ENCODE measurements at regions not wholly inside any gene's neighbourhood (a gene's known extent, or its start where the extent isn't known, plus 50 kb on each side); places are given as distances from the start of the nearest gene placed in this dataset.
"Not testable (repeated sequence)": the region's sequence is repeated elsewhere in the genome, so short reads cannot be mapped to it uniquely, and the experiment has no call there.

GRCh38 chr1:60866917-60867531, 215.3 kb upstream of the NFIA start:
- CTCF ChIA-PET, result no interaction called here
- POLR2A ChIA-PET, result no interaction called here

DNA sequence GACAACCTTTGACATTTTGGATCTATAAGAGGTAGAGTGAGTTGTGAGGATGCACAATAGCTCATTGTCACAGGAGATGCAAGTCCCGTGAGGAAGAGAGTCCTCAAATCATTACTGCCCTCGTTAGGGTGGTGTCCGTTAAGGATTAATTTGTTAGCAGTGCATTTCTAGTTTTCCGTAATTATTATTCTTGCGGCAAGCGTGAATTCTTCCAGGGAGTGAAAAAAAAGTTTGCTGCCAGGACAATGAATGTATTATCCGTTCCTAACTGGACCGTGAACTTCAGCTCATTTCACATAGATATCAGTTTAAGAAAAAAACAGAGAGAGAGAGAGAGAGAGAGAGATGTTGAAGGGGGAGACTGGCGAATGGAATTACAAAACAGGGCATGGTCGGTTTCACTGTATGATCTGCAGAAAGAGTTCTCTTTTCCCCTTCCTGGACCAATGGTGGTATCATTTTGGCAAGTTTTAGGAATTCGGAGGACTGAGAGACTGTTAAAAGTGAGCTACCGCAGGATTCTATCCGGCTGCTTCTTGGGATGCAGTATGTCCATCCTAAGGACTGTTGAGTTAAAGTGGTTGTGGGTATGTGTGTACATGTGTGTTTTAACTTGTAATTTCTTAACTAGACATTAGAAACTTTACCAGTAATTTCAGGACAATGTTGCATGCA, 216.0 kb upstream of the NFIA start:
- POLR2A ChIA-PET, result no interaction called here
- CTCF ChIA-PET, result no interaction called here

- ChIA-PET CTCF (no interaction called here), POLR2A (no interaction called here)
Measured at GRCh38 chr1:60865166-60865565, 217.2 kb upstream of the NFIA start.

DNA sequence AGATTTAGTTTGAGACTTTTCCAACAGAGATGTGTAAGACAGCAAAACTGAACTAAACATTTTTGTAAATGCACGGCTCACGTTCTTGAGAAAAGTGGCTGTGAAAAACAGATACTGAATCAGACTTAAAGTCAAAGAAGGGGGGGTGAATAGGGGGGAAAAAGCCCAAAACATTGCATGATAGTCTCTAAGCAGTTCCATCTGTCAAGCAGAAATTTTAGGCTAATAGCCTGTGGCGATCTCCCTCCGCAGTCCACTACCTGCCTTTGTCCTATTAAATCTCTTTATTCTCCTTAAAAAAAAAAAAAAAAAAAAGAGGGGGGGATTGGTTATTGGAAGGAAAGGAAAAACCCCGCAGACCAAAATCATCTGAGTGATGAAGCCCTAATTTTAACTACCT, 217.6 kb upstream of the NFIA start:
- ChIA-PET CTCF (no interaction called here), POLR2A (no interaction called here)

DNA sequence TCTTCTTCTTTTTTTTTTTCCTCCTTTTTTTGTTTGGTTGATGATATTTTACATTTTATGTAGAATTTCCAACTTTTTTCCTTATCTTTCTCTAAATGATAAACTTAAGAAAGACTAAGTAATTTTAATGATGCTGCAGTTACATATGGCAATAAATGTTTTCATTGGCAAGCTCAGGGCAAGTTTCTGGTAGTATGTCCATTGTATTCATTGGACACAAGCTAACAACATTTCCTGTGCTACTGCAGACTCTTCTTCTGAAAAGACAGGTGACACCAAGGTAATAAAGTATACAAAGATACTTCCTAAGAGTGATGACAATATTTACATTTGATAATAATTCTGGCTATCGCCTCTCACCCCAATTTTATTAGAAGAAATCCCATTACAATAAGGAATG, 219.2 kb upstream of the NFIA start:
- POLR2A ChIA-PET, result no interaction called here

DNA sequence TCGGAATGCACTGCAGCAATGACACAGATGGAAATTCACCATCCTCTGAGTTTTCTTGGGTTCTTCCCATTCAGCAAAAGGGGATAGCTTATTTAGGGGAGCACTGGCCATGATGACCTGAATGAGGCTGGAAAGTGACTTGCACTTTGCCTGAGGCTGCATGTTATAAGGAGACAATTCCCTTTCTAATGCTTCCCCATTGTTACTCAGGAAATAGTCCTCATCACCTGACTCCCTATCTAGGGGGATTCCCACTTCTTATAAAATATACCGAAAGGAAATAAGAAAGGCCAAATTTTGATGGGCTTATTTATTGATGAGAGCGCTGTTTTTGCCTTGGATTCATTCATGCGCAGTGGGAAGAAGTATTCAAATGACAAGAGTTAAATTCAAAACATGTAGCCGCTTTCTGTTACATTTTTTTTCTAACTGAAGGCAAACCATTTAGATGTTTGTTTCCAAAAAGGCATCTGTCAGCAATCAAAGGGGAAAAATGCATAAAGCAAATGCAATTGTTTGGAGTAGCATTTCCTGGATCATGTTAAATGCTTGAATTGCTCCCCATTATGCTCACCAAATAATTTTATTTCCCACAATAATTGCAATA, 220.3 kb upstream of the NFIA start:
- CTCF ChIA-PET, result no interaction called here
- POLR2A ChIA-PET, result no interaction called here

More for the DNA sequence above, 219.2 kb upstream of the NFIA start:
- CTCF ChIA-PET, result no interaction called here

GRCh38 chr1:60859111-60859510, 223.2 kb upstream of the NFIA start:
- ChIA-PET POLR2A (no interaction called here), CTCF (no interaction called here)

GRCh38 chr1:60857851-60858250, 224.5 kb upstream of the NFIA start:
- ChIA-PET CTCF (no interaction called here), POLR2A (no interaction called here)

DNA sequence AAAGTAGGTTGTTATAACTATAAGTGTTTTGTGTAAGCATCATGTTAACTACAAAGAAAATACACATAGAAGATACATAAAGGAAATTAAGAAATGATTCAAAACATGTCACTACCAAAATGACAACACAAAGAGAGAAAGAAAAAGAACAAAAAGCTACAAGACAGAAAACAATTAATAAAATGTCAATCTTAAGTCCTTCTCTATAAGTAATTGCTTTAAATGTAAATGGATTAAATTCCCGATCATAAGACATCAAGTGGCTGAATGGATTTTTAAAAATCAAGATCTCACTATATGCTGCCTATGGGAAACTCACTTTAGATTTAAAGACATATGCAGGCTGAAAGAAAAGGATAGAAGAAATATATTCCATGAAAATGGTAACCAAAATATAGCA, 232.3 kb upstream of the NFIA start:
- POLR2A ChIA-PET, result no interaction called here
- CTCF ChIA-PET, result interaction anchor here (0.6 to 0.7 kb wide), 2 partner anchors 192 to 1159 kb away, joined by 3 read pairs; no protein-coding TSS in a partner anchor

- POLR2A ChIA-PET, result no interaction called here
- CTCF ChIA-PET, result interaction anchor here (0.7 to 1.0 kb wide), 2 partner anchors 194 to 1159 kb away, joined by 3 to 6 read pairs; no protein-coding TSS in a partner anchor
Measured at GRCh38 chr1:60849401-60849800, 233.0 kb upstream of the NFIA start.

DNA sequence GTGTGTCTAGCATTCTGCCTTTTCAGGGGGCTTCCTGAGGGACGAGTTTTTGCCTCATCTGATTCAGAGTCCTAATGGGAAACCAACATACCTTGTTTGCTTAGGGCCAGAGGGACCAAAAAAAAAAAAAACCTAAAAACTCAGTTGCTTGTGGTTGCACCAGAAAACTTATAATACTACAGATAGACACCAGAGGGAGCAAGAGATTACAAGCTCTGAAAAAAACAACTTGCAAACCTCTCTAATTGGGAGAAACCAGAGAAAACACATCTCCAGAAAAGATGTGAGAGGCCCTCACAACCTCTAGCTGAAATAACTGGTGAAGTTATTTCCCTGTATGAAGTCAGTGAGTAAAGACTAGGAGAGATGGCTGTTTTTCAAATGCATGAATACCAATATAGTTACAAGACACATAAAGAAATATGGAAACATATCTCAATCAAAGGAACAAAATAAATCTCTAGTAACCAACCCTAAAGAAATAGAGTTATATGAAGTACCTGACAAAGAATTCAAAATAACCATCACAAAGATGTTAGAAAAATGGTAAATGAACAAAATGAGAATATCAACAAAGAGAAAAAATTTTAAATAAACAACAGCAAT, 233.7 kb upstream of the NFIA start:
- ChIA-PET CTCF (interaction anchor here (0.5 to 1.0 kb wide), 5 partner anchors 44 to 709 kb away, joined by 3 to 6 read pairs (median 3); no protein-coding TSS in a partner anchor), POLR2A (interaction anchor here (0.6 kb wide), 1 partner anchor 229 kb away, joined by 5 read pairs; no protein-coding TSS in a partner anchor)

- CTCF ChIA-PET, result interaction anchor here (0.7 kb wide), 2 partner anchors 44 to 710 kb away, joined by 3 read pairs; no protein-coding TSS in a partner anchor
- POLR2A ChIA-PET, result no interaction called here
Measured at GRCh38 chr1:60847855-60848582, 234.3 kb upstream of the NFIA start.

DNA sequence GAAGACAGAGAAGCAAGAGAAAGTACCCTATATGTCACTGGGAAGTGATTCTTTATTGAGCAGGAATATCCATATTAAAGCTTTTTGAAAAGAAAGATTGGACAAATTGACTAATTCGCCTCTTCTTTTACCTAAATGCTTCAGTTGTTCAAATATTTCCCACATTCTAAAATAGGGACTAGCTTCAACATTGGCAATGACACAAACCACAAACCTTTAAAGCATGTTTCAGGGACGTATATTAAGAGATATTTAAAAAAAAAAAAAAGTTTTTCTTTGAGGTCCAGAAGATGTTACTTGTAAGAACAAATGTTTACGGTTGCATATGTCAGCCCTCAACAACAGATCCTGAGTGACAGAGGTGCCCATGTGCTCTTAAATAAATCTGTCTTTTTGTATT, 235.0 kb upstream of the NFIA start:
- POLR2A ChIA-PET, result no interaction called here
- CTCF ChIA-PET, result no interaction called here

DNA sequence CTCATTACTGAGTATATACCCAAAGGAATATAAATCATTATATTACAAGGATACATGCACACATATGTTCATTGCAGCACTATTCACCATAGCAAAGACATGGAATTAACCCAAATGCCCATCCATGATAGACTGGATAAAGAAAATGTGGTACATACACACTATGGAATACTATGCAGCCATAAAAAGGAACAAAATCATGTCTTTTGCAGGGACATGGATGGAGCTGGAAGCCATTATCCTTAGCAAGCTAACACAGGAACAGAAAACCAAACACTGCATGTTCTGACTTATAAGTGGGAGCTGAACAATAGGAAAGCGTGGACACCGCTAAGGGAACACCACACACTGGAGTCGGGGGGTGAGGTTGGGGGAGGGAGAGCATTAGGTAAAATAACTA, 236.7 kb upstream of the NFIA start:
- CTCF ChIA-PET, POLR2A ChIA-PET: not testable (repeated sequence)

- POLR2A ChIA-PET, result no interaction called here
Measured at GRCh38 chr1:60842304-60842703, 240.1 kb upstream of the NFIA start.

GRCh38 chr1:60841116-60842046, 241.0 kb upstream of the NFIA start:
- ChIA-PET CTCF (no interaction called here), POLR2A (no interaction called here)

More at GRCh38 chr1:60842304-60842703, 240.1 kb upstream of the NFIA start:
- CTCF ChIA-PET, result no interaction called here

- CTCF ChIA-PET, POLR2A ChIA-PET: not testable (repeated sequence)
Measured at GRCh38 chr1:60840476-60840875, 241.9 kb upstream of the NFIA start.

- ChIA-PET CTCF (no interaction called here), POLR2A (no interaction called here)
Measured at GRCh38 chr1:60835649-60836048, 246.7 kb upstream of the NFIA start.

GRCh38 chr1:60833173-60833572, 249.2 kb upstream of the NFIA start:
- ChIA-PET POLR2A (no interaction called here), CTCF (interaction anchor here (1.2 kb wide), 1 partner anchor 10 kb away, joined by 3 read pairs; no protein-coding TSS in a partner anchor)
